Stimulated activated naive CD4-positive, alpha-beta T cell treated with Interleukin-2 at 50 U/mL for 16 hours (primary cell): ENCODE measurements at regions not wholly inside any gene's neighbourhood (a gene's known extent, or its start where the extent isn't known, plus 50 kb on each side); places are given as distances from the start of the nearest gene placed in this dataset.

Source experiments
- DNase-seq: peaks from one replicate; lab custom pipeline; 2025; lab: John Stamatoyannopoulos, UW

GRCh38 chr2:128751746-128752145, 433.1 kb upstream of the HS6ST1 start:
- no peak for DNase-seq

GRCh38 chr2:128752691-128753263, 434.1 kb upstream of the HS6ST1 start:
- no peak for DNase-seq

GRCh38 chr2:128753321-128753720, 434.7 kb upstream of the HS6ST1 start:
- DNase-seq = no peak

GRCh38 chr2:128753800-128754199, 435.1 kb upstream of the HS6ST1 start:
- no peak for DNase-seq

- no peak for DNase-seq
Observed at GRCh38 chr2:128754246-128754724, 435.6 kb upstream of the HS6ST1 start.

- DNase-seq = no peak
Observed at GRCh38 chr2:128755695-128756364, 437.2 kb upstream of the HS6ST1 start.

GRCh38 chr2:128756365-128756717, 437.7 kb upstream of the HS6ST1 start:
- DNase-seq = no peak

- DNase-seq = no peak
Observed at GRCh38 chr2:128765811-128766210, 447.1 kb upstream of the HS6ST1 start.

GRCh38 chr2:128768041-128768440, 449.4 kb upstream of the HS6ST1 start:
- DNase-seq = no peak

GRCh38 chr2:128769457-128770142, 450.9 kb upstream of the HS6ST1 start:
- no peak for DNase-seq

- DNase-seq = no peak
Observed at GRCh38 chr2:128770143-128771085, 451.7 kb upstream of the HS6ST1 start.

- DNase-seq = no peak
Observed at GRCh38 chr2:128771401-128771800, 452.7 kb upstream of the HS6ST1 start.

- no peak for DNase-seq
Observed at GRCh38 chr2:128772671-128773070, 454.0 kb upstream of the HS6ST1 start.

GRCh38 chr2:128773641-128774319, 455.1 kb upstream of the HS6ST1 start:
- DNase-seq = no peak

- no peak for DNase-seq
Observed at GRCh38 chr2:128774320-128775216, 455.9 kb upstream of the HS6ST1 start.

- no peak for DNase-seq
Observed at GRCh38 chr2:128775217-128775913, 456.7 kb upstream of the HS6ST1 start.

- no peak for DNase-seq
Observed at GRCh38 chr2:128775914-128776285, 457.2 kb upstream of the HS6ST1 start.

GRCh38 chr2:128776461-128777195, 458.0 kb upstream of the HS6ST1 start:
- no peak for DNase-seq
